Stimulated activated CD4-positive, alpha-beta T cell treated with anti-CD3 and anti-CD28 coated beads, Interleukin-15, amount 100 ng/mL, for 48 hours (primary cell): ENCODE measurements at regions not wholly inside any gene's neighbourhood (a gene's known extent, or its start where the extent isn't known, plus 50 kb on each side); places are given as distances from the start of the nearest gene placed in this dataset.
"Not testable (repeated sequence)": the region's sequence is repeated elsewhere in the genome, so short reads cannot be mapped to it uniquely, and the experiment has no call there.

ENCODE experiments used
- DNase-seq, 2 donors: peaks; one replicate each; pipeline ENCODE4 v3.0.0-alpha.2; 2020; ENCODE audit warnings: low read depth in 2 of 2

- DNase-seq = no peak
Measured at GRCh38 chr12:34190054-34190453, 167.8 kb downstream of the ALG10 start.

- DNase-seq = no peak
Measured at GRCh38 chr12:34198924-34199323, 176.6 kb downstream of the ALG10 start.

- DNase-seq = no peak
Measured at GRCh38 chr12:34203866-34204620, 181.7 kb downstream of the ALG10 start.

- DNase-seq = no peak
Measured at GRCh38 chr12:34204830-34205285, 182.6 kb downstream of the ALG10 start.

GRCh38 chr12:34205401-34205800 is 183.1 kb downstream of the ALG10 start:
- DNase-seq = no peak

- DNase-seq = no peak
Measured at GRCh38 chr12:34206061-34206785, 183.9 kb downstream of the ALG10 start.

- no peak for DNase-seq
Measured at GRCh38 chr12:34207858-34208257, 185.6 kb downstream of the ALG10 start.

- no peak for DNase-seq
Measured at GRCh38 chr12:34208331-34209258, 186.3 kb downstream of the ALG10 start.

- no peak for DNase-seq
Measured at GRCh38 chr12:34209259-34209835, 187.1 kb downstream of the ALG10 start.

GRCh38 chr12:34210183-34210582 is 187.9 kb downstream of the ALG10 start:
- DNase-seq = no peak

GRCh38 chr12:34210689-34211530 is 188.6 kb downstream of the ALG10 start:
- no peak for DNase-seq

GRCh38 chr12:34212651-34213050 is 190.4 kb downstream of the ALG10 start:
- DNase-seq = no peak

- DNase-seq = no peak
Measured at GRCh38 chr12:34214011-34214410, 191.7 kb downstream of the ALG10 start.

- no peak for DNase-seq
Measured at GRCh38 chr12:34215213-34215892, 193.1 kb downstream of the ALG10 start.

- no peak for DNase-seq
Measured at GRCh38 chr12:34215893-34216285, 193.6 kb downstream of the ALG10 start.

- no peak for DNase-seq
Measured at GRCh38 chr12:34217660-34218059, 195.4 kb downstream of the ALG10 start.

- DNase-seq = peak; percentile 36 to 51
Measured at GRCh38 chr12:34218193-34219045, 196.1 kb downstream of the ALG10 start.

GRCh38 chr12:34219046-34219770 is 196.9 kb downstream of the ALG10 start:
- DNase-seq = no peak

- not testable (repeated sequence) for DNase-seq
Measured at GRCh38 chr12:34220079-34220478, 197.8 kb downstream of the ALG10 start.
